ACHN (cell line): ENCODE measurements at regions not wholly inside any gene's neighbourhood (a gene's known extent, or its start where the extent isn't known, plus 50 kb on each side); places are given as distances from the start of the nearest gene placed in this dataset.

ENCODE experiments used
- DNase-seq: peaks from one replicate; pipeline ENCODE4 v3.0.0-alpha.2; 2015
- in situ Hi-C: cut with HindIII; loops from 2 replicates; pipeline ENCODE4 v1.10.0; 2017; ENCODE audit warnings: low sequenced_read_pairs, low pct_ligation_motif_present, low pct_unique_long_range_greater_than_20kb

DNA sequence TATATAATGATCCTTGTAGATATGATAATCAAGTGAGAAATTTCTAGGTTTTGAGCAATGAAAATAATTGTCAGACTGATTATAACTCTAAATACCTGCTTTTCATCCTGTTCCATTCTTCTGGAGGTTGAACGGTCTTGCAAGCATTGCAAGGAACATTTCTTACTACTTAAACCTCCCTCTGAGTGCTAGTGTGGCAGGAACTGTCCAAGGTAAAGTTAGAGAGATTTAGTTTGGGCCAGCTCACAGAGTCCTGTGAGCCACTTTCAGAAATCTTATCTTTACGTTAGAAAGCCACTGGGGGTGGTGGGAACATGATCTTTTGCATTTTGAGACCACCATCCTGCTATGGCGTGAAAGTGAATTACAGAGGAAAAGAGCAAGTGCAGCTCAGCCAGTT lies 121.1 kb upstream of the NPHP3 start:
- no peak for DNase-seq
- in situ Hi-C loops = no loop called here

DNA sequence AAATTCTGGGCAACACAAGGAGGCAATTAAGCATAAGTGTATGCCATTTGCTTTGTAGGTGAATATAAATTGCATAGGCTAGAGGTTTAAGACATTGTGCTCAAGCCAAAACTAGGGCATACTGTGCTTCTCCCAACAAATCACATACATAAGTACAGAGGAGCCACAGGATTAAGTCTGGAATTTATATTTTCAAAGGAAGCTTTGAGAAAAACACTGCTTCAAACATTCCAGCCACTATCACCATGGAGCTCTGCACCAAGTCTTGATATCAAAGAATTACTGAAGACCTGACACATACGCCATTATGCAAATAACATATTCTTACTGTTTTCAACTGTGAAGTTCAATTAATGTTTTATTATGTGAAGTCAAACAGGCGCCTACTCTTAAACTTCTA lies 119.4 kb upstream of the NPHP3 start:
- DNase-seq = no peak
- in situ Hi-C loops = no loop called here

DNA sequence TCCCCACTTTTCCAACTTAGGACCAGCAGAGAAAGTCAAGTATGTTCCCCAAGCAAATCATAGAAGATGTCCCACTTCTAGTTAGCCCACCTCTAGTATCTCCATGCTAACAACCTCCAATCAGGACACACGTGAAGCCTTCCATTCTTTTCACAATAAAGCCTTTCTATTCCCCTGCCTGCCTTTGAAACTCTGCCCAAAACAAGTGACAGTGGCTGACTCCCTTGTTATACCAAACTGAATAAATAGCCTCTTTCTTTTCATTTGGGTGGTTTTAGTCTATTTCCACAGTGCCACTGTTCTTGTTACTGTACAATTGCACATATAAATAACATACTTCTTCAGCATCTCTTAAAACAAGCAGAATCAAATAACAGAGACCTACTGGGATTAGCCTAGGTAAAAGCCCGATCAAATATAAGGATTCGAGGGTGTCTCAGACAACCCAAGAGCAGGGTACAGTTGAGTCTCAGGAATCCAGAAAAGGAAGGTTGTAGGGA lies 118.0 kb upstream of the NPHP3 start:
- in situ Hi-C loops = no loop called here

DNA sequence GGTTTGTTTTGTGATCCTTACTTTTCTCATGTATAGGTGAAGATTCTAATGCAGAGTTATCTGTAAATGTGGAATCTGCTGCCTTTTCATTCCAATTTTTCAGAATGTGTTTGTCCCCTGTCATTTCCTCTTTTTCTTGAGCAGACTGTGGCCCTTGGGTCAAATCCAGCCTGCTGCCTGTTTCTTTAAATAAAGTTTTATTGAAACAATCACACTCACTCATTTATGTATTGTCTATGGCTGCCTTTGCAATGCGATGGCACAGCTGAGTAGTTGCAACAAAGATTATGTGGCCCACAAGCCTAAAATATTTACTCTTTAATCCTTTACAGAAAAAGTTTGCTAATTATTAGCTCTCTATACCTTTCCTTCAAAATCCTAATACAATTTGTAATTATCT lies 116.3 kb upstream of the NPHP3 start:
- no peak for DNase-seq
- in situ Hi-C loops = no loop called here

More for the DNA sequence above, 118.0 kb upstream of the NPHP3 start:
- no peak for DNase-seq

DNA sequence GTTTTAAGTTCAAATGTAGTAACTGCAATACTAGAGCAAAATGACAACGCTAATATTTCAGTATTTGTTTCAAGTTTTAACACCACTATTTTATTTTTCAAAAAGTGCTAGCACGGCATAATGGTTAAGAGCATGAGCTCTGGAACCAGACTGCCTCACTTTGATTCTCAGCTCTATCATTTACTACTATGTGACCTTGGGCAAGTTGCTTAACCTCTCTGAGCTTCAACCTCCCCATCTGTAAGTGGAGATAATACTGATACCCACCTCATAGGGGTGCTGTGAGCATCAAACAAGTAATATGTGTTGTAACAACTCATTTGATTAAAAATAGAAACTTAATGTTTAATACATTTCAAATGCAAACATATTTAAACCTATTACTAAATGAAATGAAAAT lies 115.4 kb upstream of the NPHP3 start:
- in situ Hi-C loops = no loop called here
- DNase-seq = no peak

DNA sequence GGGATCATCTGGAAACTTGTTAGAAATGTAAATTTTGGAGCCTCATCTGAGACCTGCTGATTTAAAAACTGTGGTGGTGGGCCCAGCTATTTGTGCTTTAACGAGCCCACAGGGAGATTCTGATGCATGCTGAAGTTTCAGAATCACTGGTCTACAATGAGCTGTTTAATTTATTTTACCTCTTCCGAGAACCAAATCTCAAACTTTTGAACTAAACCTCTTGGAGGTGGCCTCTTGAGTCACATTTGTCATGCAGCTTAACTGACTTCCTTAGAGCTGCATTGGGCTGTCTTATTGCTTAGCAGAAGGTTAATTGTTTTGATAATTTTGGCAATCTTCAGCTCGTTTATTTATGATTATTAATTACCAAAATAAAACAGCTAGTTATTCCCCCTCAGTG lies 112.1 kb upstream of the NPHP3 start:
- in situ Hi-C loops = no loop called here
- DNase-seq = no peak

DNA sequence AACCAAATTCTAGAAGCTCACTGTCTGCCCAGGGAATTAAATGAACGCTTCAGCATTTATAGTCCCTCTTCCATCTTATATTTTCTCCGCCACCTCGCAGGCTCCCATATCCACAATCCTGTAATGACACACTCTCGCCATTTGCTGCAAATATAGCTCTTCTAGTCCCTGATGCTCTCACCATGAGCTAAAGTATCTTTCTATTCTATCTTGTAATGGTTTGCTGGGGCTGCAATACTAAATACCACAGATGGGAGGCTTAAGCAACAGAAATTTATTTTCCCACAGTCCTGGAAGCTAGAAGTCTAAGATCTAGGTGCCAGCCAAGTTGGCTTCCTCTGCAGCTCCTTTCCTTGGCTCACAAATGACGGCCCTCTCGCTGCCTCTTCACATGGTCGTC lies 106.9 kb upstream of the NPHP3 start:
- DNase-seq = no peak
- in situ Hi-C loops = no loop called here

DNA sequence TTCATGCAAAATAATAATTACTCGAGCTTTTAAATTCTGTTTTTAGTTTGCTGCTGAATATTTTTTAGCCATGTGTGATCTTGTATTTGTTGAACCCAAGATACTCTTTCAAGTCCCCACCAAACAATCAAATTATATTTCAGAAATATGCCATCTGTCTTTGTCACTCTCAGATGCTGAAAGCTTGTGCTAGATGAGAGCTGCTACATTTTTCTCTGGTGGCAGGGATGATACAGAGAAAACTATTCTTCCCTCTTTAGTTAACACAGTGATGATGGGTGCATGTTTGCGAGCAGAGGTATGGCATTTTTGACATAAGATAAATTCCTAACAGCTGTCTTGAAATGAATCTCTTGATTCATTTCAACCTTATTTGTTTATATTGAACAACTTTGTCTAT lies 100.6 kb upstream of the NPHP3 start:
- DNase-seq = no peak
- in situ Hi-C loops = no loop called here

DNA sequence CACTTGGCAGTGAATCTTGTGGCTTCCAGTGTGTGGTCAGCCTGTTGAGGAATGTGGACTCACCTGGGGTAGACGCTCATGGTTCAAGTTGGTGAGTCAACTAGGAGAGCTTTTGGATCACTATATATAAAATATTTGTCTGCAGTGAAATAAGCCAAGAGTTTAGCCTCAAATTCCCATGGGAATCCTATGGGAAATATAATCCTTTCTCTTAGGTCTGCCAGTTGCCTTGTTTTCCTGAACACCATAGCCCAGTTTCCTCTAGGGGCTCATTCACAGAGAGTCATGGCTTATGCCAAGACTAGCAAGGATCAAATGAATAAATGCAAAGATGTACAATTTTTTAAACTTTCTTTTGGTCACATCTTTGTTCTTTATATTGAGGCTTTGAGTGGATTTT lies 100.1 kb upstream of the NPHP3 start:
- DNase-seq = no peak
- in situ Hi-C loops = no loop called here

DNA sequence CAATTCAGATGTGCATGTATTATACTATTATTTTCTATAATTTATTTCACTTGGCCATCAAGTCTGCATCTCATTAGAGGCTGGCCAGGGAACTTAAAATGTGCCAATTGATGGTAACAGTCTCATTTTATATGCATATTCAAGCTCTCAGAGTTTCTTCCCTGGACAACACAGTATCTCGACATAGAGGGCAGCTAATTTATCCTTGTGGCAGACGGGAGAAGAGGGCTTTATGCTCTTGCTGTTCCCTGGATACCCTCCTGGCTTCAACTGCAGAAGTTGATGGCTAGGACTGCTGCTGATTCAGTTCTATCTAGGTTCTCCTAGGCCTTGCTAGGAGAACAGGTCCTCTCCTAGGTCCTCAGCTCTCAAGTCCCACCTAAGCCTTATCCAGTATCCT lies 99.1 kb upstream of the NPHP3 start:
- DNase-seq = no peak
- in situ Hi-C loops = no loop called here

DNA sequence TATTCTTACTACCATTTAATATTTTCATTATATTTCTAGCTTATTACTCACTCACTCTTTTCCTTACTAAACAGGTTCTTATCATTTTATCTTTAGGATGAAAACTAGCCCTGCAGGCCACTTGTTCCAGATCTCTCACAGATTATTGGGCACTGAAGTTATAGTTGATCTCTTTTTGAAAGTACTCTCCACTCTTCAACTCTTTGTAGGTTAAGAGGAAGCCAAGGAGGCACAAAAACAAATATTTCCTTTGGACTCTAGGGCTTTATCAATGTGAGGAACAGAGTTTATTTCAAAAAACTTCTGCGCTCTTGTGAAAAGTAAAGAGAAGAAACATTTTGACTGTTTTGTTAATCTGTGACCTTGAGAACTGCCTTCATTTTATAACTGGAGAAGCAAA lies 96.0 kb upstream of the NPHP3 start:
- in situ Hi-C loops = no loop called here

DNA sequence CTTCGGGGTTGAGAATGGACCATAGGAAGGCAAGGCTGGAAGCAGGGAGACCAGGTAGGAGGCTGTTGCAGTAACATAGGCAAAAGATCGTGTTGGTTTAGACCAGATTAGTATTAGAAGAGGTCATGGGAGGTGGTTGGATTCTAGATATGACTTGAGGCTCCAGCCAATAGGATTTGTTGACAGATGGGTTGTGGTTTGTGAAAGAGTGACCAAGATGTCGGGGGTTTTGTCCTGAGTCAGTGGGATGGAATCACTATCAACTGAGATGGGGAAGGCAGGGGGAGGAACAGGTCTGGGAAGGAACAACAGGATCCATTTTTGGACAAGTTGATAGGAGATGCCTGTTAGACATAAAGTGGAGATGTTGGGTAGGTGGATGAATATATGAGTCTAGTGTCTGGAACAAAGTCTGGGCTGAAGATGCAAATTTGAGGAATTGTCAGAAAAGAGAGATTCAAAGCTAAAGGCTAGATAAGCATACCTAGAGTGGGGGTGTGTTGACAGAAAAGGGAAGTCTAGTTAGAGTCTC lies 95.5 kb upstream of the NPHP3 start:
- no peak for DNase-seq
- in situ Hi-C loops = no loop called here

More for the DNA sequence above, 96.0 kb upstream of the NPHP3 start:
- DNase-seq = no peak

DNA sequence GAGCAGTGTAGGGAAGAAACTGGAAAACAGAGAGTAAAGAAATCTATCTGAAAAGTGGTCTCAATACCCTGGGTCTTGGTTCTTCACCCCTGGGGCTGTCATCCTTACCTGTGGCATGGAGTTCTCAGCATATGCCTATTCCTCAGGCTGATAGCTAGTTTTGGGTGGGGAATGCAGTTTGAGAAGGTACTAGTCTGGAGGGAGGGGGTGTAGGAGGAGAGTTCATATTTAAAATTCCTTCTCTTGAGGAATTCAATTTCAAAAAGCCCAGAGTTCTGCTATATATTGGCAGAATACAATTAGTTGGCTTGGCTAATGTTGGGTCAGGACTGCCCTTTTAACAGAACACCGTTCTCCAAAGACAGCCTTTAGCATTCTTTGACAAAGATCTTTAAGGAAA lies 82.9 kb upstream of the NPHP3 start:
- in situ Hi-C loops = no loop called here
- DNase-seq = no peak

DNA sequence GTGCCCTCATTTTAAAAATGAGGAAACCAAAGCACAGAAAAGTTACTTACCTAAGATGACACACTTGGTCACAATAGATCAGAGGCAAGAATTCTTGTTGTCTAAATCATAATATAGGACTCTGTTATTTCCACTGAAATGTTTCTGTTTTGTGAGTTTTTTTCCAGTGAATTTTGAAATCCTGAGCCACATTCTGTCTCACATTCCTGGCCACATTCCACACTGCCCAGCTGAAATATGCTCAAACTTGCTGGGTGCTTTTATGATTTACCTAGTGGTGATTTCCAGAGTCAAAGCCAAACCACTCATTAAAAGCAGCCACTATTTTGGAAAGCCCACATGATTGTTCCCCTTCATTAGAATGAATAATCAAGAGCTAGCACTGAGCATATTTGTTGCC lies 82.3 kb upstream of the NPHP3 start:
- DNase-seq = no peak
- in situ Hi-C loops = no loop called here

DNA sequence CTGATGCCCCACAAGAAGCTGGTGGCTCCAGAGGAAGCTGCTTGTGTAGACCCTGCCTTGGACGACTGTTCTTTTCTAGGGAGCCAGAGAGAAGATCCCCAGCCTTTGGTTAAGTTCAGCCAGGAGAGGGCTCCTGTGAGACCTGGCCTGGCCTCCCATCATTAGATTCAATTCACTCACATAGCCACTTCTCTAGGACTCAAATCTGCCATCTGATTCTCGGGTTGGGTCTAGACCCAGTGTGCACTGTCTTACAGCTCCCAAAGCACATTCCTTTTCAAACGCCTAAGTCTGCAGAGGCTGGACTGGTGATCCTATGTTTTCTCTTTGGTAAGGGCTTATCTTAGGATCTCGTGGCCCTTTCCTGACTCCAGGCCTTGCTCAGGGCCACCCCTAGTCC lies 81.7 kb upstream of the NPHP3 start:
- no peak for DNase-seq
- in situ Hi-C loops = no loop called here

DNA sequence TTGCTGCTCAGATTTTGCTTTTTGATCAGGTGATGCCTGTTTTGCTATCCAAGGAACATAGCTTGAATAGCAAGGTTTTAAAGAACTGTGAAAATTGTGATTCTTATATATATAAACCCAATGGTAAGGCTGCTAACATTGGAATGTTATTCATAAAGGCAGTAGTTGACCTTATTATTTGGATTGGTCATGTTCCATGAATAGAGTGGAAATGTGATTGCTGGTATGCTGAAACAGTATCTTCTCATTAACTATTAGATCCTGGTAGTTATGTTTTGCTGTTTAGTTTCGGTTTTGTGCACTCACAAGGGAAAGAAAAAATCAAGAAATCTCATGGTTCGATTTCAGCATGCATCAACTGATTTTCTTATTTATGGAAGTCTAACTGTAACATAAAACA lies 78.7 kb upstream of the NPHP3 start:
- DNase-seq = no peak
- in situ Hi-C loops = no loop called here

DNA sequence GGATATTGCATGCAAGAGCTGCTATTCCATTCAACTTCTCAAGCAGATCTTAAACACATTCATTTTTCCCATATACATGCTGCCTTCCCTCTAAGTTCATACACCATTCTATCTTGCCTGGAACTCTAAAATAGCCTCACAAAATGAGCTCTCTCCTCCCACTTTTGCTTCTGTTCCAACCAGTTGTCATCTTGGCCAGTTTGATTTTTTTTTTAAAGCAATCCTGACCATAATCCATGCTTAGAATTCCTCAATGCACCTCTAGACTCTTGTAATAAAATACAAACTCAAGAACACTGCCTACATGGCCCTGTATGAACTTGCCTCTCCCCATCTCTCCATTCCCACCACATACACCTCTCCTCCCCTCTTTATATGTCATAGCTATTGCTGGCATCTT lies 68.6 kb upstream of the NPHP3 start:
- in situ Hi-C loops = no loop called here

DNA sequence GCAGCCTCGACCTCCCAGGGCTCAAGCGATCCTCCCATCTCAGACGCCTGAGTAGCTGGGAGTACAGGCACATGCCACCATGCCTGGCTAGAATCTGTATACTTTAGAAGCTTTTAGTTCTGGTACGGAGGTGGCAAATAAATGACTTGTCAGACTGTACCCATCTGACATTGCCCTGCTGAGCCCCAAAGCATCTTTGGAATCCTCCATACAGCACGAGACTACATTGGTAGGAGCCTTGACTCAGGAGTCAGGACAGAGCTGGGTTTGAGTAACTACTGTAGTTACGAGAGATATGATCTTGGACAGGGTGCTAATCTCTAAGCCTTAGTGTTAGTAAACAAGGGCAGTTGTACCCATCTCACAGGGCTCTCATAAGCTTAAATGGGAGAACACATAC lies 67.8 kb upstream of the NPHP3 start:
- no peak for DNase-seq
- in situ Hi-C loops = no loop called here

More for the DNA sequence above, 68.6 kb upstream of the NPHP3 start:
- DNase-seq = no peak

DNA sequence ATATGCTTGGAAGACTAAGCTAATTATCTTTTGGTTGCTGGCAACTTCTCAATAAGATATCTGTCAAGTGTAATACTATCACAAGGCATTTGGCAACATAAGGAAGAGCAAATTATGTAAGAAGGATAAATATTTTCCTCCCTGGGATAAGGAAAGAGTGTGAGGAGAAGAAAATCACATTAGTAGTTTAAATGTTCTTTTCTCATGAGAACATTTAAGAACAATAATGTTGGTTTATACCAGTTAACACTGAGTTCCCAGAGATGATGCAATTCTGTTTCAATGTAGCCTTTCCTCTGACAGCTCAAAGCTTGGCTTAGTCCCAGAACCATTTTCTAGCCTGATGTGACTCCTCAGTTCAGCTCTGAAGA lies 66.1 kb upstream of the NPHP3 start:
- DNase-seq = peak; percentile 21
- in situ Hi-C loops = no loop called here

DNA sequence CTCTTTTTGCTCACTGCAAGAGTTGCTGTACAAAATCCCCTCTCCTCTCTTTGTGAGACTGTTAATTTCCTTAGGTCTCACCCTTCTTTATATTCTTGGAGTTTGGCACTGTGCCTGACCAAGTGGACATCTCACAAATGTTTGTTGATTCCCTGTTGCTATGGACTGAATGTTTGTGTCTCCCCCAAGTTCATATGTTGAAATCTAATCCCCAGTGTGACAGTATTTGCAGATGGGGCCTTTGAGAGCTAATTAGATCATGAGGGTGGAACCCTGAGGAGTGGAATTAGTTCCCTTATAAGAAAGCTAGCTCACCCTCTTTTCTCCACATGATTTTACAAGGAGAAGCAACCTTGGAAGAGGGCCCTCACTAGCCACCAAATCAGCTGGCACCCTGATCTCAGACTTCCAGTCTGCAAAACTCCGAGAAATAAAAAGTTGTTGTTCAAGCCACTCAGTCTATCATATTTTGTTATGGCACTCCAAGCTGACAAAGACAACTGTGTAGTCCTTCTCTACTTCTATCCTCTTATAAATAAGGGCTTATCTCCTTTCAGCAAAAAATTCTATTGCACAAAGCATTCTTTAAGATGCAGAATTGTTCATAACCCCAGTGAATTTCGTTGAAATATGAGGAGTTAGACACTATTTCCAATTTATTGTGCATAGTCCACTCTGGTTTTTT lies 65.5 kb upstream of the NPHP3 start:
- no peak for DNase-seq
- in situ Hi-C loops = no loop called here

DNA sequence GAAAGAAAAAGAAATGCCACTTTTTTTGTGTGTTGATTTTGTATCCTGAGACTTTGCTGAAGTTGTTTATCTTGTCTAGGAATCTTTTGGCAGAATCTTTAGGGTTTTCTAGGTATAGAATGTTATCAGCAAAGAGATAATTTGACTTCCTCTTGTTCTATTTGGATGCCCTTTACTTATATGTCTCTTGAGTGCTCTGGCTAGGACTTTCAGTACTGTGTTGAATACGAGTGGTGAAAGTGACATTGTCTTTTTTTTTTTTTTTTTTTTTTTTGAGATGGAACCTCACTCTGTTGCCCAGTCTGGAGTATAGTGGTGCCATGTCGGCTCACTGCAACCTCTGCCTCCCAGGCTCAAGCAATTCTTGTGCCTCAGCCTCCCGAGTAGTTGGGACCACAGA lies 64.7 kb upstream of the NPHP3 start:
- in situ Hi-C loops = no loop called here
- DNase-seq = no peak
